HEK293T (cell line): ENCODE measurements at regions not wholly inside any gene's neighbourhood (a gene's known extent, or its start where the extent isn't known, plus 50 kb on each side); places are given as distances from the start of the nearest gene placed in this dataset.

Experiments
- CTBP1 ChIP-seq: fragments of 450-650 bp; IDR thresholded peaks from 2 replicates; pipeline ENCODE4 v1.6.1; 2016; ENCODE audit warnings: borderline replicate concordance
- HDGF ChIP-seq: fragments of 450-650 bp; IDR thresholded peaks from 2 replicates; pipeline ENCODE4 v1.6.1; 2017; ENCODE audit warnings: antibody characterized with exemption, borderline replicate concordance
- SP1 ChIP-seq: fragments of 450-650 bp; IDR thresholded peaks from 2 replicates; pipeline ENCODE4 v1.6.1; 2017
- TF ChIP-seq, protein P1 (sequence below): fragments of 450-650 bp; IDR thresholded peaks from 2 replicates; pipeline ENCODE4 v1.6.1; 2016

DNA sequence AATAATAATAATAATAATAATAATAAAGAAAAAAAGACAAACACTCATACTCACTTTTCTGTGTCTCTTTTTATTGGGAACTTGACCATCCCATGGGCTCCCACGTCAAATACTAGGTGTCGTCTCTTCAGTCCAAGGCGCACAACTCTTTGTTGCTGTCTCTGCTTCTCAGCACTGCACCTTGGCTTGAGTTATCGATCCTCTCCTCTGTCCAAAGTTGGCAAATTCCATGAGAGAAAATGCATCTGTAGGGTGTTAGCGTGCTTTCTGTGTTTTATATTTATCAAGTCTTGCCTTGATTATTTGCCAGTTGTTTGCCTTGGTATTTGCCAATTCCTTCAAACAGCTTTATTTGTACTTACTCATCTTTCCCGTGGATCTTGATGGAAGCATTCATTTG, 653.7 kb downstream of the CDH18 start:
- TF ChIP-seq SP1 = no peak
- TF ChIP-seq HDGF = no peak
- TF ChIP-seq, protein P1, sequence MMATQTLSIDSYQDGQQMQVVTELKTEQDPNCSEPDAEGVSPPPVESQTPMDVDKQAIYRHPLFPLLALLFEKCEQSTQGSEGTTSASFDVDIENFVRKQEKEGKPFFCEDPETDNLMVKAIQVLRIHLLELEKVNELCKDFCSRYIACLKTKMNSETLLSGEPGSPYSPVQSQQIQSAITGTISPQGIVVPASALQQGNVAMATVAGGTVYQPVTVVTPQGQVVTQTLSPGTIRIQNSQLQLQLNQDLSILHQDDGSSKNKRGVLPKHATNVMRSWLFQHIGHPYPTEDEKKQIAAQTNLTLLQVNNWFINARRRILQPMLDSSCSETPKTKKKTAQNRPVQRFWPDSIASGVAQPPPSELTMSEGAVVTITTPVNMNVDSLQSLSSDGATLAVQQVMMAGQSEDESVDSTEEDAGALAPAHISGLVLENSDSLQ = no peak
- TF ChIP-seq CTBP1 = no peak
